IMR-90 (cell line): ENCODE measurements at regions not wholly inside any gene's neighbourhood (a gene's known extent, or its start where the extent isn't known, plus 50 kb on each side); places are given as distances from the start of the nearest gene placed in this dataset.

ENCODE experiments used
- BHLHE40 ChIP-seq: fragments of 150-350 bp; IDR thresholded peaks from 2 replicates; pipeline ENCODE4 v1.6.1; 2016; ENCODE audit warnings: mild to moderate bottlenecking, low read depth, low read length
- CEBPB ChIP-seq: IDR thresholded peaks from 2 replicates; pipeline ENCODE4 v1.6.1; 2012; ENCODE audit warnings: low read depth, low read length, improper control_type of control experiment
- CHD1 ChIP-seq: IDR thresholded peaks from 2 replicates; pipeline ENCODE4 v1.6.1; 2012; ENCODE audit warnings: low read depth, low read length, improper control_type of control experiment
- CTCF ChIP-seq: conservative IDR thresholded peaks from 2 replicates; pipeline ENCODE4 v1.5.1; 2012; ENCODE audit warnings: mild to moderate bottlenecking, low read depth, low read length, improper control_type of control experiment
- ELK1 ChIP-seq: fragments of 150-350 bp; IDR thresholded peaks from 2 replicates; pipeline ENCODE4 v1.6.1; 2016; ENCODE audit warnings: low read depth, mild to moderate bottlenecking, low read length, moderate library complexity, borderline replicate concordance
- FOS ChIP-seq: fragments of 150-350 bp; IDR thresholded peaks from 2 replicates; pipeline ENCODE4 v1.6.1; 2016; ENCODE audit warnings: low read depth, low read length
- MAFK ChIP-seq: IDR thresholded peaks from 2 replicates; pipeline ENCODE4 v1.6.1; 2012; ENCODE audit warnings: low read depth, low read length, improper control_type of control experiment
- MAZ ChIP-seq: IDR thresholded peaks from 2 replicates; pipeline ENCODE4 v1.6.1; 2012; ENCODE audit warnings: low read depth, mild to moderate bottlenecking, low read length, improper control_type of control experiment, moderate library complexity, borderline replicate concordance
- POLR2A ChIP-seq: IDR thresholded peaks from 2 replicates; pipeline ENCODE4 v1.6.1; 2012; ENCODE audit warnings: mild to moderate bottlenecking, low read depth, low read length
- RAD21 ChIP-seq: IDR thresholded peaks from 2 replicates; pipeline ENCODE4 v1.6.1; 2012; ENCODE audit warnings: low read length, improper control_type of control experiment
- RFX5 ChIP-seq: IDR thresholded peaks from 2 replicates; pipeline ENCODE4 v1.8.0; 2012; ENCODE audit warnings: low read depth, mild to moderate bottlenecking, low read length, moderate library complexity
- SMC3 ChIP-seq: fragments of 150-350 bp; IDR thresholded peaks from 2 replicates; pipeline ENCODE4 v1.6.1; 2016; ENCODE audit warnings: low read depth, mild to moderate bottlenecking, antibody characterized with exemption, low read length, moderate library complexity

DNA sequence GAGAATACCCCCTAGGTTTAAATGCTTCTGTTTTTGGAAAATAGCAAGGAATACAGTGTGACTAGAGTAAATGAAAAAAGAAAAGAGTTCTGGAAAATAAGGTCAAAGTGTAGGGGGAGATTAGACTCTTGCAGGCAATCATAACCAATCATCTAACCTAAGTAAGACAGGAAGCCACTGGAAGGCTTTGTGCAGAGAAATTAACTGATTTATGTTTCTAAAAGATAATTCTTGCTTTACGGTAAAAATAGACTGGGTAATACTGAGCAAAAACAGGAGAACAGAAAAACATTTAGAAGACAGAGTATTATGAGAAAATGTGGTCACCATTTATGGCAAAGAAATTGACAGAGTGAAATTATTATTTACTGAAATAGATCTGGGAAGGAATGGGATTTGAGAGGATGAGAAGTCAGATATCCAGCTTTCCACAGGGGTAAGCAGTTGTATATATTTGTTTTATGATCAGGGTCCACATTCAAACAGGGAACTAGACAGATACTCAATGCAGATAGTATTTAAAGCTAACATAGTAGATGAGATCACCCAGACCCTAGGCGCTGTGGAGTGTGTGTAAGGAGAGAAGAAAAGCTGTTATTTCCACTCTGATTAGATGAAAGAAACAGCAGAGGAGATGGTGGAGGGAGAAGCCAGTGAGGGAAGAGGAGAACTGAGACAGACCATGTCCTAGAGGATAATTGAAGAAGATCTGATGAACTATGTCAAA, 1225.3 kb downstream of the CDH11 start:
- TF ChIP-seq CTCF (no peak), BHLHE40 (no peak), POLR2A (no peak), RAD21 (no peak), RFX5 (no peak), CEBPB (no peak), MAZ (no peak), FOS (no peak), MAFK (no peak), CHD1 (no peak), SMC3 (no peak), ELK1 (no peak)
